ENCODE measurements at regions not wholly inside any gene's neighbourhood (a gene's known extent, or its start where the extent isn't known, plus 50 kb on each side); places are given as distances from the start of the nearest gene placed in this dataset.

- H3K36me3 ChIP-seq (ENCODE audit: insufficient read depth, low read length) = no peaks in the 10 kb centered on the region
- H2AFZ ChIP-seq (ENCODE audit: low read depth, low read length) = no peak overlapping the region
- no peaks in the 10 kb centered on the region for H3K9me3 ChIP-seq (ENCODE audit: low read length)
- H3K9me2 ChIP-seq (ENCODE audit: insufficient read depth, low read length) = no peaks in the 10 kb centered on the region
- H3K4me2 ChIP-seq (ENCODE audit: low read length) = no peak overlapping the region
- H4K20me1 ChIP-seq (ENCODE audit: insufficient read depth) = no peaks in the 10 kb centered on the region
- H3F3A ChIP-seq (ENCODE audit: insufficient read depth, low read length, poor library complexity, severe bottlenecking) = no peaks in the 10 kb centered on the region
- no peak overlapping the region for H3K9ac ChIP-seq (ENCODE audit: low read length)
- H3K27me3 ChIP-seq (ENCODE audit: insufficient read depth, low read depth, low read length) = no peaks in the 10 kb centered on the region
- no peak overlapping the region for H3K27ac ChIP-seq (ENCODE audit: low read length)
- no peaks in the 10 kb centered on the region for H3K79me2 ChIP-seq (replicated peaks; ENCODE audit: insufficient read depth, low read length)
- no peak overlapping the region for H3K4me3 ChIP-seq (ENCODE audit: low read length)
- TF ChIP-seq TAF1 (IDR thresholded peaks at IDR 0.05; ENCODE audit: low read depth) (no peak), REST (IDR thresholded peaks at IDR 0.05; ENCODE audit: borderline replicate concordance) (no peak), MXI1 (conservative IDR thresholded peaks at IDR 0.05; ENCODE audit: poor library complexity, severe bottlenecking) (no peak), EP300 (conservative IDR thresholded peaks at IDR 0.05; ENCODE audit: poor library complexity, severe bottlenecking) (no peak), POLR2AphosphoS5 (IDR thresholded peaks at IDR 0.05) (no peak), RAD21 (conservative IDR thresholded peaks at IDR 0.05) (no peak), EZH2 (IDR thresholded peaks at IDR 0.05; ENCODE audit: borderline replicate concordance, insufficient read depth, low read length, poor library complexity, severe bottlenecking) (no peak), SMC3 (conservative IDR thresholded peaks at IDR 0.05; ENCODE audit: poor library complexity) (no peak)
These were observed 149.5 kb upstream of the SALL3 start for GRCh38 chr18:78830161-78830560.

- Histone ChIP-seq H3K4me2 (ENCODE audit: low read length) (no peak overlapping the region), H3K9ac (ENCODE audit: low read length) (no peak overlapping the region), H4K20me1 (ENCODE audit: insufficient read depth) (no peaks in the 10 kb centered on the region), H3F3A (ENCODE audit: insufficient read depth, low read length, poor library complexity, severe bottlenecking) (no peaks in the 10 kb centered on the region), H3K4me3 (ENCODE audit: low read length) (no peak overlapping the region), H2AFZ (ENCODE audit: low read depth, low read length) (no peak overlapping the region), H3K36me3 (ENCODE audit: insufficient read depth, low read length) (no peaks in the 10 kb centered on the region), H3K9me3 (ENCODE audit: low read length) (no peaks in the 10 kb centered on the region), H3K79me2 (replicated peaks; ENCODE audit: insufficient read depth, low read length) (no peaks in the 10 kb centered on the region), H3K9me2 (ENCODE audit: insufficient read depth, low read length) (no peaks in the 10 kb centered on the region), H3K27me3 (ENCODE audit: insufficient read depth, low read depth, low read length) (no peaks in the 10 kb centered on the region), H3K27ac (ENCODE audit: low read length) (no peak overlapping the region)
- TF ChIP-seq EP300 (conservative IDR thresholded peaks at IDR 0.05; ENCODE audit: poor library complexity, severe bottlenecking) = no peak
- no peak for TF ChIP-seq TAF1 (IDR thresholded peaks at IDR 0.05; ENCODE audit: low read depth)
- no peak for TF ChIP-seq CTCF (IDR thresholded peaks at IDR 0.05; ENCODE audit: poor library complexity, severe bottlenecking)
- no peak for TF ChIP-seq REST (IDR thresholded peaks at IDR 0.05; ENCODE audit: borderline replicate concordance)
- TF ChIP-seq POLR2AphosphoS5 (IDR thresholded peaks at IDR 0.05) = no peak
- no peak for TF ChIP-seq RAD21 (conservative IDR thresholded peaks at IDR 0.05)
- TF ChIP-seq EZH2 (IDR thresholded peaks at IDR 0.05; ENCODE audit: borderline replicate concordance, insufficient read depth, low read length, poor library complexity, severe bottlenecking) = no peak
- TF ChIP-seq MXI1 (conservative IDR thresholded peaks at IDR 0.05; ENCODE audit: poor library complexity, severe bottlenecking) = no peak
- no peak for TF ChIP-seq SMC3 (conservative IDR thresholded peaks at IDR 0.05; ENCODE audit: poor library complexity)
These were observed 148.8 kb upstream of the SALL3 start for GRCh38 chr18:78830826-78831225.
